Smooth muscle cell (in vitro differentiated cells): ENCODE measurements at regions not wholly inside any gene's neighbourhood (a gene's known extent, or its start where the extent isn't known, plus 50 kb on each side); places are given as distances from the start of the nearest gene placed in this dataset.

Experiments used
- DNase-seq: peaks from one replicate; lab custom pipeline; 2025; ENCODE audit not compliant: unreplicated experiment; lab: John Stamatoyannopoulos, UW
- H2AFZ ChIP-seq: fragments of 200-600 bp; sonication (generic); 2 replicates; pipeline ENCODE4 v1.6.0; 2016; ENCODE audit warnings: antibody characterized with exemption, low read depth, mild to moderate bottlenecking
- H3F3A ChIP-seq: fragments of 200-600 bp; sonication (generic); 2 replicates; pipeline ENCODE4 v1.6.0; 2017; ENCODE audit warnings: antibody characterized with exemption, low read depth
- H3K27ac ChIP-seq: fragments of 200-600 bp; sonication (generic); 2 replicates; pipeline ENCODE4 v1.5.1; 2016; ENCODE audit warnings: low read depth, mild to moderate bottlenecking
- H3K27me3 ChIP-seq: fragments of 200-600 bp; sonication (generic); 2 replicates; pipeline ENCODE4 v1.6.1; 2016; ENCODE audit warnings: low read depth, mild to moderate bottlenecking
- H3K36me3 ChIP-seq: fragments of 200-600 bp; sonication (generic); 2 replicates; pipeline ENCODE4 v1.5.1; 2016; ENCODE audit warnings: low read depth
- H3K4me1 ChIP-seq: fragments of 200-600 bp; sonication (generic); 2 replicates; pipeline ENCODE4 v1.5.1; 2016; ENCODE audit warnings: low read depth
- H3K4me2 ChIP-seq: fragments of 200-600 bp; sonication (generic); 2 replicates; pipeline ENCODE4 v1.6.0; 2016; ENCODE audit warnings: mild to moderate bottlenecking
- H3K4me3 ChIP-seq: fragments of 200-600 bp; sonication (generic); 2 replicates; pipeline ENCODE4 v1.5.1; 2016; ENCODE audit warnings: mild to moderate bottlenecking
- H3K79me2 ChIP-seq: fragments of 200-600 bp; sonication (generic); 2 replicates; pipeline ENCODE4 v1.6.0; 2016; ENCODE audit warnings: low read depth, mild to moderate bottlenecking
- H3K9ac ChIP-seq: fragments of 200-600 bp; sonication (generic); 2 replicates; pipeline ENCODE4 v1.6.0; 2016; ENCODE audit warnings: low read depth
- H3K9me3 ChIP-seq: fragments of 200-600 bp; sonication (generic); replicated peaks from 2 replicates; pipeline ENCODE4 v1.5.1; 2016; ENCODE audit warnings: low read depth
- H4K20me1 ChIP-seq: fragments of 200-600 bp; sonication (generic); 2 replicates; pipeline ENCODE4 v1.6.0; 2016; ENCODE audit warnings: low read depth
- CTCF ChIP-seq: fragments of 200-600 bp; sonication (generic); IDR thresholded peaks from 2 replicates; pipeline ENCODE4 v1.5.1; 2017; ENCODE audit warnings: borderline replicate concordance, mild to moderate bottlenecking, antibody characterized with exemption; ENCODE audit not compliant: insufficient read depth, poor library complexity, severe bottlenecking
- WGBS: methylation state at CpG from one replicate; pipeline ENCODE4 v1.1.7; 2016; ENCODE audit warnings: low lambda C conversion rate; 5-methylcytosine and 5-hydroxymethylcytosine counted together

GRCh38 chr6:87869064-87869905 lies 167.3 kb upstream of the AKIRIN2 start:
- H3K4me2 ChIP-seq, result no peak overlapping the region
- no peaks in the 10 kb centered on the region for H3K79me2 ChIP-seq
- DNase-seq, result no peak
- no peaks in the 10 kb centered on the region for H3K4me1 ChIP-seq
- no peaks in the 10 kb centered on the region for H3K36me3 ChIP-seq
- H3K9ac ChIP-seq, result no peak overlapping the region
- no peaks in the 10 kb centered on the region for H3F3A ChIP-seq
- no peak overlapping the region for H3K27ac ChIP-seq
- no peak overlapping the region for H3K4me3 ChIP-seq
- TF ChIP-seq CTCF, result no peak
- H4K20me1 ChIP-seq, result no peaks in the 10 kb centered on the region
- WGBS, result 75% methylated on average over 7 of the region's 7 CpGs
- no peak overlapping the region for H2AFZ ChIP-seq
- no peaks in the 10 kb centered on the region for H3K27me3 ChIP-seq
- no peaks in the 10 kb centered on the region for H3K9me3 ChIP-seq

GRCh38 chr6:87860902-87861301 lies 158.9 kb upstream of the AKIRIN2 start:
- Histone ChIP-seq H3K9ac (no peak overlapping the region), H2AFZ (no peak overlapping the region), H3K4me2 (no peak overlapping the region), H4K20me1 (no peaks in the 10 kb centered on the region), H3K4me1 (no peaks in the 10 kb centered on the region), H3K79me2 (no peaks in the 10 kb centered on the region), H3K27ac (no peak overlapping the region), H3F3A (no peaks in the 10 kb centered on the region), H3K4me3 (no peak overlapping the region), H3K9me3 (no peaks in the 10 kb centered on the region), H3K27me3 (no peaks in the 10 kb centered on the region), H3K36me3 (no peaks in the 10 kb centered on the region)
- 93% methylated on average over 2 of the region's 2 CpGs for WGBS
- DNase-seq, result no peak
- no peak for TF ChIP-seq CTCF

- Histone ChIP-seq H4K20me1 (no peaks in the 10 kb centered on the region), H3K9ac (no peak overlapping the region), H3K36me3 (no peaks in the 10 kb centered on the region), H3K27me3 (no peaks in the 10 kb centered on the region), H3K9me3 (no peaks in the 10 kb centered on the region), H3F3A (no peaks in the 10 kb centered on the region), H3K27ac (no peak overlapping the region), H3K79me2 (no peaks in the 10 kb centered on the region), H3K4me3 (no peak overlapping the region), H2AFZ (no peak overlapping the region), H3K4me2 (no peak overlapping the region), H3K4me1 (no peaks in the 10 kb centered on the region)
- DNase-seq, result no peak
- WGBS, result 62% methylated on average over 1 of the region's 1 CpG
- TF ChIP-seq CTCF, result no peak
Observed at GRCh38 chr6:87858440-87858839, 156.4 kb upstream of the AKIRIN2 start.
